GM18507 (cell line): ENCODE measurements at regions not wholly inside any gene's neighbourhood (a gene's known extent, or its start where the extent isn't known, plus 50 kb on each side); places are given as distances from the start of the nearest gene placed in this dataset.

Source experiments
- DNase-seq: peaks from one replicate; pipeline ENCODE4 v3.0.0; 2011; ENCODE audit warnings: low read depth; ENCODE audit not compliant: insufficient read length; ENCODE audit errors: extremely low spot score
- FAIRE-seq: peaks from 2 replicates; lab custom pipeline; 2011; peaks lifted over from hg19 to GRCh38; lab: Jason Lieb, UNC

DNA sequence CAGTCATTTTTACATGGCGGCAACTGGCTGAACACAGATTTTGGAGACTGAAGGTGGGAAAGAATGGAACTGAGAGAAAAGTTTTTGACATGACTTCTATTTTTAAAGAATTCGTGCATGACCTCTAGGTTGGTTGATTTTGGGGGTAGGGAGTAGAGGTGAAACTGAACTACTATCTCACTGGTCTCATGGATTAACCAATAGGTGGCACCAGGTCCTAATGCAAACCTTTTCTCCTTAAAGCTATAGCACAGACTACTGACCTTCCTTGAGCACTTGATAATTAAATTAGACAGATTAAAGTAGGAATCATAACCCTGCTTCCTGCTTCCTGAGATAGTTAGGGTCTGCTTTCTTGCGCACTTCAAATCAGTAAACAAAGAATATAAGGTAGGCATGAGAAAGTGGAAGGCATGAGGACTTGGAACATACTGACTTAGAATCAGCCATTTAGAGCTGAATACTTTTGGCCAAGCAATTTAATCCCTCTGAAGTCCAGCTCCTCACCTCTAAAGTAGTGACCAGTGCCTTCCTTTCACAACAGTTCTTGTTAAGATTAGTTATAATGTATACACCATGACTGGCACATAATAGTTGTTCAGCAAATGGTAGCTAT lies 206.0 kb downstream of the CENPF start:
- FAIRE-seq (no peak), DNase-seq (no peak)

DNA sequence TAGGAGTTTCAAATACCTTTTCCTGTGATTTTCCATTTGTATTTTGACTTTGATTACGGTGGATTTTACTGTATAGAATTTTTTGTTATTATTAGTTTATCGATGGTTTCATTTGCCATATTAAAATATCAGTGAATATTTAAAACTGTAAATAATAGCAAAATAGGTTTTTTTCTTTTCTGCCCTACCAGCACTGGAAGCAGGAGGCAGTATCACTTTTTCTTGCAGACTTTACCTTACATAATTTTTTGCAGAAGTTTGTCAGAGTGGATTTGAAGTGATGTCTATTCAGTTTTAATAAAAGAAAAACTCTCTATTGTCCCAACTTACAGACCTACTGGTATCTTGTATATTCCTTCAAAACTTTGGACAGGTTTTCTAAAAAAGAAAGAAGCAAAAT lies 213.6 kb downstream of the CENPF start:
- FAIRE-seq (no peak), DNase-seq (no peak)

- DNase-seq (no peak), FAIRE-seq (no peak)
Observed at GRCh38 chr1:214823311-214824117, 220.5 kb downstream of the CENPF start.

DNA sequence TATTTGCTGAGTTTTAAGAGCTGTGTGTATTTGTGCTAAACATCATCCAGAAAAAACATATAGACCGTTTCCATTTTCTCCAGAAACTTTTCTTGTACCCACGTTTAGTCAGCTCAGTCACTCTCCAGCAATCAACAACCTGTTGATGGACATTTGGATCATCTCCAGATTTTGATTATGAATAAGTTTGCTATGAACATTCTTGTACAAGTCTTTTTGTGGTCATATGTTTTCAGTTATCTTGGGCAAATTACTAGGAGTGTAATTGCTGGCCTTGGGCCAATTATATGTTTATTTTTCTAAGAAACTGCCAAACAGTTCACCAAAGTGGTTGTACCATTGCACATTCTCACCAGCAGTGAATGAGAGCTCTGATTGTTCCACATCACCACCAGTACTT lies 221.8 kb downstream of the CENPF start:
- no peak for DNase-seq
- FAIRE-seq: no peak

DNA sequence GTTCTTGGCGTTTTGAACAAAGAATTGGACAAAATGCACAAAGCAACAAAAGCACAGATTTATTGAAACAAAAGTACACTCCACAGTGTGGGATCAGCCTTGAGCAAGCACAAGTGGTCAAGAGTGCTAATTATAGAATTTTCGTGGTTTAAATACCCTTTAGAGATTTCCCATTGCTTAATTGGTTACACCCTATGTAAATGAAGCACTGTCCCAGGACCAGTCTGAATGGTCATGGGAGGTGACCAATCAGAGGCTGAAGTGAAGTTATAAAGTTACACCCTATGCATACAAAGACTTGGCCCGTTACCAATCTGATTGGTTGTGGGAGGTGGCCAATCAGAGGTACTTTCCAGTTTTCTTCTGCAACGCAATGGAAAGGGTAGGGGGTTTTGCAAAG lies 223.6 kb downstream of the CENPF start:
- FAIRE-seq: no peak
- DNase-seq: no peak

DNA sequence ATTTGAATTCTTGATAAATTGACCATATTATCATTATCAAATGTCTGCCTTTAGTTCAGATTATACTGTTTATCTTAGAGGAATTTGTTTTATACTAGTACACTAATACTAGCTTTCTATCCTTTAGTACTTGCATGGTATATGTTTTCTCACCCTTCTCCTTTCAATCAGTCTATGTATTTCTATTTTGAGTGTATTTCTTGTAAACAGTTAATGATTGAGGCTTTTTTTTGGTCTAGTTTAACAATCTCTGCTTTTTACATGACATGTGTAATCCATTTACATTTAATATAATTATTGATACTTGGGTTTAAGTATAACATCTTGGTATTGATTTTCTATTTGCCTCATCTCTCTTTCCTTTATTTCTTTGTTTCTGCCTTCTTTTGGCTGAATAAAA lies 224.9 kb downstream of the CENPF start:
- FAIRE-seq (no peak), DNase-seq (no peak)

DNA sequence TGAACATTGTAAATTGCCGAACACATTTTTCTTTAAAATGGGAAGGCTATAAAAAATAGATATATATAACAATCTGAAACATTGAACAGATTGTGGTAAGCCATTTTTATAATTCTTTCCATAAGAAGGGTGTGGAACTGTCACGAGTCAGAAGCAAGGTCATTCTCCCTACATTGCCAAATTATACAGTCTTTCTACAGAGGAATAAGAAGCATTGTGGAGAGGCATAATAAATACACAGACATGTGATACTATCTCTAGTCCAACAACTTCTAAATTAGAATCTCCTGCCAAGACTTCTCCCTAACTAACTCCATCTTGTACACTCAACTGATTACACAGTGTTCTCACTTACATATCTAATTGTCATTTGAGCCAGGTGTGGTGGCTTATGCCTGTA lies 227.9 kb downstream of the CENPF start:
- FAIRE-seq (no peak), DNase-seq (no peak)

GRCh38 chr1:214831956-214832355 lies 229.0 kb downstream of the CENPF start:
- DNase-seq (no peak), FAIRE-seq (no peak)

- FAIRE-seq (no peak), DNase-seq (no peak)
Observed at GRCh38 chr1:214833178-214833756, 230.3 kb downstream of the CENPF start.

DNA sequence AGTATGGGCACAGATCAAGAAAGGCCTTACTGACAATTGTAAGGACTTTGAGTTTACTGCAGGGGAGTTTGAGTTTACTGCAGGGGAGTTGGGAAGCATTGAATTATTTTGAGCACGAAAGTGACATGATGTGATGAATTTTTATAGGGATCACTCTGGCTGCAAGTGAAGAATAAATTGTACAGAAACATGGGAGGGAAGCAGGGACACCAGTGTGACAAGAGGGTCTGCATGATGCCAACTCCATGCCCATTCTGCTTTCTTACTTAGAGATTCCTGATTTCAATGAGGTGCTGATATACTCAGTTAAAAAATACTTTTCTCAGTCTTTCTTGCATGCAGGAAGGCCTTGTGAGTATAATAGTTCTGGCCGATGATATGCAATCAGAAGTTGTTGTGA lies 234.4 kb downstream of the CENPF start:
- no peak for FAIRE-seq
- DNase-seq: no peak

- FAIRE-seq: no peak
- DNase-seq: no peak
Observed at GRCh38 chr1:214838351-214838750, 235.4 kb downstream of the CENPF start.

DNA sequence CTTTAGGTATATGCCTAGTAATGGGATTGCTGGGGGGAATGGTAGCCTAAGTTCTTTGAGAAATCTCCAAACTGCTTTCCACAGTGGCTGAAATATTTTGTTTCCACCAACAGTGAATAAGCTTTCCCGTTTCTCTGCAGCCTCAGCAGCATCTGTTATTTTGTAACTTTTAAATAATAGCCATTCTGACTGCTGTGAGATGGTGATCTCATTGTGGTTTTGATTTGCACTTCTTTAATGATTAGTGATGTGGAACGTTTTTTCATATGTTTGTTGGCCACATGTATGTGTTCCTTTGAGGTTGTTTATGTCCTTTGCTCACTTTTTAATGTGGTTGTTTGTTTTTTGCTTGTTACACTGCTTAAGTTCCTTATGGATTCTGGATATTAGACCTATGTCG lies 237.4 kb downstream of the CENPF start:
- no peak for DNase-seq
- FAIRE-seq: no peak

GRCh38 chr1:214842856-214843255 lies 239.7 kb upstream of the KCNK2 start:
- FAIRE-seq (no peak), DNase-seq (no peak)

GRCh38 chr1:214843281-214843680 lies 239.3 kb upstream of the KCNK2 start:
- no peak for FAIRE-seq
- no peak for DNase-seq

DNA sequence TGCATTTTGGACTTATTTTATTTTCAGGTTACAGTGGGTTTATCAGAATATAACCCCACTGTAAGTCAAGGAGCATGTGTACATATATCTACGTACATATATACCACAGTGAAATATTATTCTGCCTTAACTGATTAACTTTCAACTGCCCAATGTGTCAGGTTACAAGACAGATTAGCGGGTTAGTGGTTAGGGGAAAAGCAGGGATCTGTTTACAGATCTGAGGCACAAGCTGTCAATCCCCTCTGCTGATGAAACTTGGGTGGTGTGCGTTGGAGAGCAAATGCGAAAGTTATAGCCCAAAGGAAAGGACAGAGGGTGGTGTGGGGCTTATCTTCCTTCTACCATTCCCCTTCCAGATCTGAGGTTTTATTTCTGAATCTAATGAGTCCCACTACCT lies 238.2 kb upstream of the KCNK2 start:
- DNase-seq (no peak), FAIRE-seq (no peak)

DNA sequence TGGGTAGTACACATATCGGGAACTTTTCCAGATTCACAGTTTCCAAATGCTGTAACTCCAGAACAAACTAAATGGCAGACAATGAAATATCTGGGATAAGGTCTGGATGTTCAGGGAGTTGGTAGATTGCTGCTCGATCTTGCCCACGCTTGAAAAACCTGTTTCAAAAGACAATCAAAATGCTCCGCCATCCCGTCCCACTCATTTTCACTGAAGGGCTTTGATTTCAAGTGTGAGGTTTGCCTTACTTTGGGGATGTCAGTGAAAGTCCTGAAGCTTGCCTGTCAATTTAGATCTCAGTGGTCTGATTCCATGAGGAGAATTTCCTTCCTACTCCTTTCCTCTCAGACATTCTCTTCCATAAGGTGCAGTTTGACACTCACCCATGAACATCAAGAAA lies 236.3 kb upstream of the KCNK2 start:
- DNase-seq (no peak), FAIRE-seq (no peak)

DNA sequence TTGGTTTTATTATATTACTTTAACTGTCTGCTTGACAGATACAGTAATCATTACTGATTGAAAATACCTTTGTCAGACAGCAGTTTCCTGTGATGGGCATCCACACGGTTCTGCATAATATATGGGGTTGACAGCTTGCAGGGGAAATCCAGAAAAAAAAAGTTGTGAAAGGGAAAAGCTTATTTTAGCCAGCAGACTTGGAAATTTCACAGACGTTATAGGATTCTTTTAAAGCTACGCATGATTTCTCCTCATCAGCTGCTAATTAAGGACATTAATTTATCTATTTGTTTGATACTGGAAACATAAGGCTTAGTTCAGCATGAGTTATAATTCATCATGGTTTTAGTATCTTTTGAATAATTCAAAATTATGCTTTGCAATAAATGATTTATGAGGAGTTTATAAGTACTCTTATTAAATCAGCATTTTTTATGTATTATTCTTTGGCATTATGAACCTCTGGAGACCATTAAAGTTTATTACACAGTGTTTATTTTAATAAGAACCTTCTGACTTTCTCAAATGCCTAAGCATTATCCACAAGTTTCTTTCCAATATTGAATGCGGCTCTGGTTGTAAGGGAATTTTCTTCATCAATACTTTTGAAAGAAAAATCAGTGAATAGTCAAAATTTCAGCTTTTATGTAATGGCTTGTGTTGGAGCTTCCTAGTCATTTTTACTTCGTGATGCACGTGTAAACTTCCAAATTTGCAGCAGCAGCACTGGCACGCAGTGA lies 235.3 kb upstream of the KCNK2 start:
- DNase-seq (no peak), FAIRE-seq (no peak)

- FAIRE-seq: no peak
Observed at GRCh38 chr1:214848101-214848500, 234.4 kb upstream of the KCNK2 start.

DNA sequence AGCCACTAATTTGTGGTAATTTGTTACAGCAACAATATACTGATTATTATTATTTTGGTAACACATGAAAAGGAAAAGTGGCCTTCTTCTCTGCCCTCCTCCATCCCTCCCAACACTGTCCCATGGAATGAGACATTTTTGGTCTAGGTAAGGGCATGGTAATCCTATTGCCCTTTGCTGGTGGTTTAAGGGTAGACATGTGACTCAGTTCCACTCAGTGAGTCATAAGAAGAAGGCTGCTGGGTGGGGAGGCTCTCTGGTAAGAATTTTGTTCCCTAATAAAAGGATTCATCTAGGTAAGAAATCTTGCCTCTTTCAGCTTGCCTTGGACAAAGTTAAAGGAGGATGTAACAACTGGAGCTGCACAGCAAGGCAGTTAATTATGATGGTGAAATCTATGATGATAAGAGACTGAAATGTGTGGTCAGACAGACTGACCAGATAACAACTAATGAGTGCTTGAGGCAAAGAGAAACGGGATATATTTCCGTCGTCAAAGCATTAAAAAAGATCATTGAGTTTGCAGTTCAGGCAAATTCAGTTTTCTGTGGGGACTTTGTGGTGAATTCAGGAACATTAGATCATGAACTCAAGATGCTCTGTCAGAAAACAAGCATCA lies 232.0 kb upstream of the KCNK2 start:
- FAIRE-seq: no peak
- DNase-seq: no peak

More at GRCh38 chr1:214848101-214848500, 234.4 kb upstream of the KCNK2 start:
- DNase-seq: no peak

DNA sequence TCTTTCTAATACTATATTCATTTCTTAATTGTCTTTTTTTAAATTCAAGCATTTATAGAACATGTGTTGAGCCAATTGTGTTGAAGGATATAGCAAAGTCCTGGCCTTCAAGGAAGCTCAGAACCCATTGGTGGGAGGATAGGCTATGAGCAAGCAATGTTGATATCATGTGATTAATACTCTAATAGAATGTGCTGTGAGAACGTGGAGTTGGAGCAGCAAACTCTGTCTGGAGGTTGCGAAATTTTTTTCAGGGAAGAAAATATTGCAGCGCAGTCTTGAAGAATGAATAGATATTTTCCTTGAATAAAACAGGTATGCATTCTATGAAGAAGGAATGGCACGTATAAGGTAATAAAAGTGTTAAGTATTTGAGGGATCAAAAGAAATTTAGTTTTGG lies 229.2 kb upstream of the KCNK2 start:
- FAIRE-seq (no peak), DNase-seq (no peak)
